Pulmonary artery endothelial cell (primary cell): ENCODE measurements at regions not wholly inside any gene's neighbourhood (a gene's known extent, or its start where the extent isn't known, plus 50 kb on each side); places are given as distances from the start of the nearest gene placed in this dataset.

Source experiments
- DNase-seq: peaks from one replicate; pipeline ENCODE4 v3.0.0-alpha.2; 2011; ENCODE audit warnings: low read depth, low spot score

DNA sequence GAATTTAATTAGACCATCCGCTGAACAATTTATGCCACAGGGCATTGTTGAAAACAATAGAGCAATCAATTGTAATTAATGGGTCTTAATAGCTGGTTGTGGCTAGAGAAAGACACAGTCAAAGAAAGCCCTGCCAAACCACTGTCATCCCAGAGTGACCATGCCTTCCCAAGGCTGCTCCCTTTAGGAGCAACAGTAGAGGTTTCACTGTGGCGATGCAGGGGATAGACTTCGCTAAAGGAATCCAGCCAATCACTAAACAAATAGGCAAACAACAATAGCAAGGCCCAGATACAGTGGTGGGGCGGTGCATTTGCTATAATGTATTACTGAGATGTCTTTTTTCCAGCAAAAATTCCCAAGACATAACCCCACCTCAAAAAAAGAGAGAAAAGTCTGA, 87.8 kb upstream of the SLC27A6 start:
- DNase-seq = no peak

- no peak for DNase-seq
Measured at GRCh38 chr5:128881502-128882018, 83.7 kb upstream of the SLC27A6 start.

GRCh38 chr5:128885649-128886255, 79.5 kb upstream of the SLC27A6 start:
- no peak for DNase-seq

- no peak for DNase-seq
Measured at GRCh38 chr5:128895122-128895521, 70.2 kb upstream of the SLC27A6 start.

DNA sequence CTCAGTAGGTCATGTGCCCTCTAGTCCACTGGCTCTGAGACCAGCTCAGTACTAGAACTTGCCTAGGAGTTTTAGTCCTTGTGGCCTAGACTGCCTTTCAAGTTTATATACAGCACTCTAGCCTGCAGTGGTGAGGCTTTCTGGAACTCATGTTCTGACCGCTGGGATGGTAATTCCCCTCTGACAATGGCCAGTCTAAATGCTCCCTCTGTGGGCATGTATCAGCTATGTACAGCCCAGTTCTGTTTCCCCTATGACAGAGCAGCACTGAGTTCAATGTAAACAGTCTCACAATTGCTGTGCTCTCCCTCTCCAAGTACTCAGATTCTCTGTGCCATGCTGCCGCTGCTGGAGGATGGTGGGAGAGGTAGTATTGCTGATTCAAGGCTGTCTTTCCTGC, 68.6 kb upstream of the SLC27A6 start:
- DNase-seq = no peak

- DNase-seq = no peak
Measured at GRCh38 chr5:128903550-128903949, 61.7 kb upstream of the SLC27A6 start.

GRCh38 chr5:128904805-128905567, 60.3 kb upstream of the SLC27A6 start:
- DNase-seq = no peak

GRCh38 chr5:128905568-128906110, 59.6 kb upstream of the SLC27A6 start:
- no peak for DNase-seq

GRCh38 chr5:128913551-128913950, 51.7 kb upstream of the SLC27A6 start:
- no peak for DNase-seq
